HG02870 (cell line): ENCODE measurements at regions not wholly inside any gene's neighbourhood (a gene's known extent, or its start where the extent isn't known, plus 50 kb on each side); places are given as distances from the start of the nearest gene placed in this dataset.
"Not testable (repeated sequence)": the region's sequence is repeated elsewhere in the genome, so short reads cannot be mapped to it uniquely, and the experiment has no call there.

Source experiments
- ATAC-seq: cut with Tn5 transposase; IDR thresholded peaks from one replicate; pipeline ENCODE4 v1.9.1; 2021; ENCODE audit warnings: mild to moderate bottlenecking, moderate library complexity; ENCODE audit not compliant: unreplicated experiment

DNA sequence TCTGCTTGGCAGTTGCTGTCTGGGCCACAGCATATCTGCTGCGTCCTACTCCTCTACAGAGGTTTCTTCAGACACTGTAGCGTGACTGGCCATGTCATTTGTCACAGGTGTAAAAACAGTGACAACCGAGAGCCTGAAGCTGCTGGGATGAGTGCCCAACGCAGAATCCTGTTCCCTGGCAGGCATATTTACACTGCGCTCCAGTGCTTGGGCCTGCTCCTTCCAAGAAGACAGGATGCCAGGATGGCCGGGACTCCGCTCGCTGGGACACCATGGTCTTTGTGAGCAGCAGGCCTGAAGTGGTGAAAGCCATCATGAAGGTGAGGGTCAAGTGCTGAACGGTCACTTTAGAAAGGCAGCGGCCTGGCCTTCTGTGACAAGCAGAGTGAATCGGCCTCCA is 171.4 kb downstream of the EMP1 start:
- ATAC-seq: no peak

DNA sequence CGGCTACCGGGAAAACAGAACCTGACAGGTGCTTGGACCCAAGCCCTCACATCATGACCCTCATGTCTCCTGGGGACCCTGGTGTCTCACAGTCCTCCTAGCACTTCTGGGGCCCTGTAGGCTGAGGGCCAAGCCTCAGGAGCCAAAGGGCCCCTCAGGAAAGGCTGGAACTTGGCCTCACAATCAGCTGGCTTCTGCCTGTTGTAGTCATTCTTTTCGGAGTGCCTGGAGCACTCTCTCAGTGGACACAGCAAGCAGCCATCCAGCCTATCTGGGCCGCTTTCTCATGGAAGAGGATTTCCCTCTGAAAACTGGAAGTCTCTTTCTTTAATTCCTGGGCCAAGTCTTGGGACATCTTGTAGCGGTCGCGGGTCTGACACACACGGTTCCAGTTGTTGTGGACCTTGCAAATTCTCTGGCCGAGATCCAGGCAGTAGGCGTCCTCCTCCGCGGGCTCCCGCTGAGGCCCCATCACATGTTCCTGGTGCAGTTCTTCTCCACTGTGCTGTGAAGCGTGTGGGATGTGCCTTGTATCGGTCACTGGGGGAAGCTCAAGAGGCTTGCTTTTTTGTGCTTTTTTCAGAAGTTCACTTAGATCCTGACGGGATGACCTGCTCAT is 169.3 kb downstream of the EMP1 start:
- ATAC-seq: no peak

DNA sequence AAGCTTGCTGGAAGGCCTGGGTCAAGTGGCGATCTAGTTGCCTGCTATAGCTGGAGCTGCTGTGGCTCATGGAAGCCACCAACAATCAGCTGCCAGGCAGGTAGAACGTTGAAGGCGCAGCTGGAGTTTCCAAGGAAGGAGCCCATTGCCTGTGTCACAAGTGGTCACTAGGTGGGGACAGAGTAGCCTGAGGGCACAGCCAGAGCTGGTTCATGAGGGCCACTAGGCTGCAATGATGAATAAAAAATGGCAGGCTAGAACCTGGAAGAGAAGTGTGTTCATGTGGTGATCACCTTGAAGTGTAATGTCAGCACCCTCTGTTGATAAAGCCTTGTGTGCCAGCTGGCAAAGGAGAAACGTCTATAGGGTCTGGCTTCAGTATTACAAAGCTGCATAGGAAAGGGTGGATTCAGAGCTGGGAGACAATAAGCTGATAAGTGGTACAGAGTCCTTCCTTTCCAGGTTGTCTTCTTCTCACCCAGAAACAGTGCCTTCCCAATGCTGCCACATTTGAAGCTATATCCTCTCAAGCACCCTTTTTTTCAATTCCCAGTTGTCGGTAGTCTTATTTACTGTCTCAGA is 165.8 kb downstream of the EMP1 start:
- peak; percentile 83 for ATAC-seq

- ATAC-seq: no peak
Observed at GRCh38 chr12:13359636-13360035, 163.1 kb downstream of the EMP1 start.

DNA sequence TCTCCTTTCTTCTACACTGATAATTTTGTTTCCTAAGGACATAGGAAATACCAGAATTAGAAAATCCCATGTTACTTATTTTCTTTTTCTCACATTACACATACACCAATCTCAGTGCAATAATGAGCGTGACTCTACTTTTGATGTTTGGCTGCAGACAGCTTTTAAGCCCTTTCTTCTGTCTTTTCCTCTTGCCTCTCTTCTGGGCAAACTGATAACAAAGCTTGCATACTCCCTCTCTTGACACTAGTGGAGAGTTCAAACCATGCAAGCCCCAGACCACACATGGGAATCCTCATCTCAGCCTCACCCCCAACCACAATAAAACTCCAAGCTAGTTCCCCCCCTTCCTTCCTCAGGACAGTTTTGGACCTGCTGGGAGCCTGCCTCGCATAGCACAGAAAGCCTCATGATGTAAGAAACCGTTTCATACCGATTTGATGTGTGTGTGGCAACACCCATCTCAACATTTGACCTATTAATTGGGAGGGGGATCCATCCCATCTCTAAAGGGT is 161.9 kb downstream of the EMP1 start:
- ATAC-seq: no peak

DNA sequence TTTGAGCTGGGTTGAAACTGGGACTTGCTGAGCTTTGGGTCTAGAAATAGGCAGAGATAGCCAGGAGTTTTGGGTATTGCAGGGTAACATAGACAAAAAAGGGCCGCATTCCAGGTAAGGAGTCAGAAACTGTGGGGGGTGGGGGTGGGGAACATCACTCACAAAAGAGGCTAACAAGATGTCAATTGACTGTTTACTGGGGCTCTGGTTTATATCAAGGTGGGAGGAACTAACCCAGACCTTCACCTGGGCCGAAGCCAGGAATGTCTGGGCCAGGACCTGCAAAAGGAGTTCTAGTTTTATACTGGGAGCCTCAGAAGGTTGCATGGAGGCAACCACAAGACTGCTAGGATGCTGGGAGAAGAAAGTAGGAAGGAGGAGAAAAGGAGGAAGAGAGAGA is 154.4 kb downstream of the EMP1 start:
- ATAC-seq: no peak

DNA sequence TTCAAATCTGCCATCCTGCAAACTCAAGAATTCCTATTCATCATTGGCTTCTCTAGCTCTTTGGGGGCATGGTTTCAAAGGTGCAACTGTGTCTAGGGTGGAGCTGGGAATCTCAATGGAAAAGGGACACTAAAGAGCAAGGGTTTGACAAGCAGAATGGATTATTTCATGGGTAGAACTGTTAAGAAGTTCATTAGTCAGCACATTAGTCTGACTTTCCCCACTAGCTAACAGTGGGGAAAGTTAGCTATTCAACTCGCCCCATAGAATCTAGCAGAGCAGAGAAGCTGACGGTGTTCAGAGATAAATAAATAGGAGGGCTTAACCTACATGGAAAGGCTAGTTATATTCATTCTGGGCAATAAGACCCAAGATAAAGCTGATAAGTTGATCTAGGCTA is 153.9 kb downstream of the EMP1 start:
- ATAC-seq: no peak

DNA sequence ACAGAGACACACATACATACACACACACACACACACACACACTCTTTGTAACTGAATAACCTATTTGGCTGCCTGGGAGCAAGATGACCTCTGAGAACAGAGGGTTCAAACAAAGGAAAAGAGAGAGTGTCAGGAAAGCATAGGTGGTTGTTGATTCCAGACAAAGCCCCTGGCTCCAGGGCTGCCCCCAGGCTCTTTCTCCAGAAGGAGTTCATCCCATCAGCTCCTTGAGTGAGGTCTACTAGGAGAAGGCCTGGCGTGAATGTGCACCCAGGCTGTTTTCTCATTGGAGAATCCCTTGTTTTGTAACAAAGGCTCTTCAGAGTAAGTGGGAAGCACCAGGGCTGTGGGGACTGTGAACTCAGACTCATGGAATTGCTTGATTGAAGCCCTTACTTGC is 151.9 kb downstream of the EMP1 start:
- no peak for ATAC-seq

- no peak for ATAC-seq
Observed at GRCh38 chr12:13347241-13348043, 150.9 kb downstream of the EMP1 start.

GRCh38 chr12:13345722-13346121 is 149.2 kb downstream of the EMP1 start:
- no peak for ATAC-seq

- no peak for ATAC-seq
Observed at GRCh38 chr12:13343375-13343774, 146.8 kb downstream of the EMP1 start.

DNA sequence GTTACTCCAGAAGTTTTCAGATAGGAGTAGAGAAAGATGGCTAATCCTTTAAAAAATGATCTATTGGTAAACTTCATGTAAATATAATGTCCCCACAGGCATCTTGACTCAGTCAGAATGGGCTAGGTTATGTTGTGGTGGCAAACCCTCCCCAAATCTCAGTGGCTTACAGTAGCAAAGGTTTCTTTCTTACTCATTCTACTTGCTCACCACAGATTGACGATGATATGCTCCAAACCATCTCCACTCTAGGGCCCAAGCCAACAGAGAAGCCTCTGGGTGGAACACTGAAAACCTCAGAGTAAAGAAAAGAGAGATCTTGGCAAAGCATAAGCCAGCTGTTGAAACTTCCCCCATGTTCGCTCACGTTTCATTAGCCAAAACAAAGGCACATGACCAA is 146.4 kb downstream of the EMP1 start:
- ATAC-seq: no peak

DNA sequence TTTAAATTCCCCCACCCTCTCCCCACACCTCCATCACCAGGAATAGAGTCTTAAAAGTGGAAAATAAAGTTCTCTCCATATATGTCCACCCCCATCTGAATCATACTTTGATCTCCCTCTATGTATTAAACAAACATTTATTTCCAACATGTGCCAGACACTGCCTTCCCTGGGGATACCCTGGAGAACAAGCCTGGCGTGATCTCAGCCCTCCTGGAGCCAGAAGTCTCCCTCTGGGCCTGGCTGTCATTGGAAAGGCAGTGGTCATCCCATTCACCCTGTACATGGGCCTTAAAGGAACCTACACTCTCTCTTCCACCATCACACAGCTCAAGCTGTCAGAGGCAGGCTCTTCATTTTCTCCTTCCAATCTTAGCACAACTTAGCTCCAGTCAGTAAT is 143.6 kb downstream of the EMP1 start:
- ATAC-seq: no peak

DNA sequence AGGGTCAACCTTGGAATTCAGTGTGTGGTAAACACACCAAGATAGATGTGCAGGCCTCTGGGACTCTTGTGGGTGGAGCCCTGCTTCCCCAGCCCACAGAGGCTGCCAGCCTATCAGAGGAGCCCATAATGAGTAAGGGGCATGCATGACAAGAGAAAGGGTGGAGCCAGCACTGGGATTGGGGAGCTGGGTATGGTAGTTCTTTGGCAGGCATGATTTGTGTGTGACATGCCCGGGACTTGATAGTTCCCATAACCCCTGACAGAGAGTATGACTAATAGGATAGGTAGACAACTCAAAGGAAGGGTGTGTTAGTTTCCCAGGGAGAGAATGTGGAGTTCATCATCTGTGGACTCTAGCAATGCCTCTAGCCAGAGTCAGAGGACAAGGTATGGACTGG is 143.0 kb downstream of the EMP1 start:
- no peak for ATAC-seq

GRCh38 chr12:13339091-13339490 is 142.6 kb downstream of the EMP1 start:
- no peak for ATAC-seq

GRCh38 chr12:13337791-13338190 is 141.3 kb downstream of the EMP1 start:
- no peak for ATAC-seq

GRCh38 chr12:13336216-13336615 is 139.7 kb downstream of the EMP1 start:
- ATAC-seq: no peak

- no peak for ATAC-seq
Observed at GRCh38 chr12:13328535-13328934, 132.0 kb downstream of the EMP1 start.

- no peak for ATAC-seq
Observed at GRCh38 chr12:13326076-13326475, 129.6 kb downstream of the EMP1 start.

- not testable (repeated sequence) for ATAC-seq
Observed at GRCh38 chr12:13325037-13325436, 128.5 kb downstream of the EMP1 start.

DNA sequence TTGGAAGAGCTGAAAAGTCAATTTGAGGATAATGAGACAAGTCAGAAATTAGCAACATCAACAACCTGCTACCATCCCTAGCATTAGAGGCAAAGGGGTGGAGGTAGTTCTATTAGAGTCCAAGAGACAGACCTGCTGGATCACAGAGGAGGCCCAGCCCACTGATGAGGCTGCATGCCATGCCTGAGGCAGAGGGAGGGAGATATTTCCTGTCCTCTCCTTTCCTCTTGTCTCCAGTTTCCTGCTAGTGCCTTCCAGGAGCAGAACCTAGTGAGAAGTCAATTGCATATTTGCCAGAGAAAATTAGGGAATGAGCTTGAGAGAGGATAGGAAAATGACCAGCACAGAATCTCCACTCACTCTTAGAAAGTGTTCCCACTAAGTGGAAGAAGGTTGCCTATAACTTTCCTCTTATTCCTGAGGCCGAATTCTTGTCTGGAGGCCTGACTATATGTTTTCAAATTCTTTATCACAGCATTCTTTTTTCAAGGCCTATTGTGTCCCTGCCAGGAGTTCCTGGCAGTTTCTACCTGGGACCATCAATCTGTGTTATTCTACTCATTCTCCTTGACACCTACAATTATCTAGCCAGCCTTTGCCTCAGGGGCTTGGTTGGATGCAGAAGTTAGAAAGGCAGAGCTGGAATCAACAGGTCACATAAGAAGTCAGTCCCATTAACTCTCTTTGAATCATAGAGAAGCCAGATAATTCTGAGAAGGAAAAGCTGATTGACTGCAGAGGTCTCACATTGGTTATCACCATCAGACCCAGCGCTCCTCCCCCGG is 121.9 kb downstream of the EMP1 start:
- ATAC-seq: no peak
